DMS114 treated with DMSO at 0.1 percent for 48 hours (cell line): ENCODE measurements at regions not wholly inside any gene's neighbourhood (a gene's known extent, or its start where the extent isn't known, plus 50 kb on each side); places are given as distances from the start of the nearest gene placed in this dataset.

Source experiments
- DNase-seq: peaks from one replicate; lab custom pipeline; 2025; ENCODE audit not compliant: unreplicated experiment; lab: John Stamatoyannopoulos, UW

DNA sequence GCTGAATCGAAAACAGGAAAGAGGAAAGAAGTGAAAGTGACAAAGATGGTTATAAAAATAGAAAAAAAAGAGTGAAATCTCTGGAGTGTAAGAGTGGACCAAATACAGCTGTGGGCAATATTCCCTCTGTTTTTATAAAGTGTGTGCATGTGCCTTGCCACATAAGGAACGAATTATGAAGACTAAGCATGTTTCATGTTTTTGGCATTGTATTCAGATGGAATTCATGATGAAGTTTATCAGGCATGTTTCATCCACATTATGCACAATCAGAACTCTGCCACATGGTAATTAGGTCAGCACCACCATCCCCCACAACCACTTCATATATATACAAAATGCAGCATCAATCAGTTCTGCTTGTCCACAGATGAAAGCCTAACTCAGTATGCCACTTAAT is 348.0 kb downstream of the ZNF608 start:
- DNase-seq, result no peak

DNA sequence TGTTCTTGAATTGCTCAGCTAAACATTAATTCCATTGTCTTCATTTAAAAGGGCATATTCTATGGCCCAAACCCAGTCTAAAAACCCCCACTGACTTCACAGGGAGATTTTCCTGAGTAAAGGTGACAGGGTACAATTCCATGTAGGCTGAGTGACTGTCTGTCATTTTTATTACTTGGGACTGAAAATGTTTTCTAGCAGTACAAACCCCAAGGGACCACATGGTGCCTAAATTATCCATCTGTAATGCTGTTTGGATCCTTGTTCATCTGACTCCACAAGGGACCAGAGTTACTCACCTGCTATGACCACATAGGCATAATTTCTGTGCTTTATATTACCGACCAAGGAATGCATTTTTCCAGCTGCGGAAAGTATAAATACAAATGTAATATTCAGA is 349.1 kb downstream of the ZNF608 start:
- no peak for DNase-seq

- no peak for DNase-seq
Measured at GRCh38 chr5:124395926-124396325, 350.5 kb downstream of the ZNF608 start.

DNA sequence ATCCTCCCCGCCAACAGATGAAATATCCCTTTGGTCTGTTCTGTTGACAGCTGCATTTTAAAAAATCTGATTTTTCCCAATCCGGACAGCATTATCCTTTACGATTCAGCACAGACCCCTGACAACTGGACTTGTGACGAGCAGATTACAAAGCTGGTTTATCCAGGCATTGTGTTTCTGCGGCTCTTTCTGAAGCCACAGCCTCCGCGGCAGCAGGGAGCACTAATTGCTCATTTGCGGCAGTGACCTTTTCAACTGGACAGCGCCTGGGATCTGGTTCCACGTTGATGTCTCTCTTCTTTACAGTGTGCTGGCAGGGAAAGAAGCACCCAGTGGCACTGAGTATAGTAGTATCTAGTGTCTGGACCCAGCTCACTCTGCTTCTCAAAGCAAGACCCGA is 351.2 kb downstream of the ZNF608 start:
- no peak for DNase-seq

DNA sequence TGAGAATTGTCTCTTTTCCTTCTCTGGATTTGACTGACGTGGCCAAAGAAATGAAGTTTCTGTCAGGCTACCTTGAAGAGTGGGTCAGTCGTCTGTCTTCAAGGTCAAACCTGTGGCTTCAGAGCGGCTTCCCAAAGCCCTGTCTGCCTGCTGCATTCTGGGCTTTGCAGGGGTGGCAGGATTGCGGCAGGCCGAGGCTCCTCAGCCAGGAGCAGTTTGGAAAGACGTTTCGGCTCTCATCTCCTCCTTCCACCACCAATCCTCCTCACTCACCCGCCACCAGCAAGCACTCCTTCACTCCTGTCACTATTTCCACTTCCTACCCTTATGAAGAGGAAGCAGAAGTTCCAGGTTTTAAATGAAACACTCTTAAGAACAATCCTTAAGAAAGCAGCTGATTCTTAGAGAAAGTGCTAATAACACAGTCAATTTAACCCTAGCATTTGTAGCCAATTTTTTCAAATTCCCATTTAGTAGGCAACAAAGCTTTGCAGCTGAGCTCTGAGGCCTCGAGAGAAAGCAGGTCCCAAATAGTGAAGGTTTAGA is 351.7 kb downstream of the ZNF608 start:
- DNase-seq, result no peak

DNA sequence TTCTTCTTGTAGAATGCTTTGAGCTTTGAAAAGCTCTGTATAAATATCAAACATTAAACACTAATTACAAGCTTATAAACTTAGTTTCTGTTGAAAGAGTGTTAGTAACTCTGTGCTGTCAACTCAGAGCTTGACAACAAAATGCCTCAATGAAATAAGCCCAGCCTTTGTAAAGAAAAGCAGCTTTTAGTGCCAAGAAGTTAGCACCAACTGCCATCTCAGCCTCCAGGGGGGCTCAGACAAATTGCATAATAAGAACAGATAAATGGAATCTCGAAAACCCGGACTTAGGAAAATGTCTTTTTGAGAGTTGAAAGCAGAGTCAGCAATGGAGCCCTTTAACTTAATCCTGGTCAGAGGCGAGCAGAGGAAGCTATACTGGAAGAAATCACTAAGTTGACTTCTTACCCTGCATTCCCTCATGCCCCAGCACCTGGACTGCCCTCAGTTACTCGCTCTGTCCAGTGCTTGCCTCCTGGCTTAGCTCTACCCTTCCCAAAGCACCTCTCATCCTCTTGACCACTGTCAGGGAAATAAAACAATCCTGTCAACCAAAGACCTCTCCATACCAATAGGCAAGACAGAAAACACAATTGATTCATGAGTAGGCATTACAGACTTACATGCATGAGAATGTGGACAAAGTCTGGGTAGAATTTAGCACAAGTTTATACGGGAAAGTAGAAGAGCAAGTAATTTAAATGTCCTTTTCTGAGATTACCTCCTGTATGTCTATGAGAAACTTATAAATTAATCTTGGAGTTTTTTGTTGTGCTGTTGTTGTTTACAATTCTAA is 352.7 kb downstream of the ZNF608 start:
- no peak for DNase-seq

DNA sequence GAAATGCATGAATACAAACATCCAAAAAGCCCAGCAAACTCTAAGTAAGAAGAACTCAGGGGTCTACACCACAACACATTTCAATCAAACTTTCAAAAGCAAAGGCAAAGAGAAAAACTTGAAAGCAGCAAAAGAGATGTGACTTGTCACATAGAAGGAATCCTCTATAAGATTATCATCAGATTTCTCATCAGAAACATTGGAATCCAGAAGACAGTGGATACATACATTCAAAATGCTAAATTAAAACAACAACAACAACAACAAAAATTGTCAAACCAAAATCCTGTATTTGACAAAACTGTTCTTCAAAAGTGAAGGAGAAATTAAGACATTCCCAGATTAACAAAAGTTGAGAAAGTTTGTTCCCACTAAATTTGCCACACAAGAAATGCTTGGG is 362.7 kb downstream of the ZNF608 start:
- DNase-seq, result no peak

GRCh38 chr5:124377386-124377785 is 369.1 kb downstream of the ZNF608 start:
- DNase-seq, result no peak

DNA sequence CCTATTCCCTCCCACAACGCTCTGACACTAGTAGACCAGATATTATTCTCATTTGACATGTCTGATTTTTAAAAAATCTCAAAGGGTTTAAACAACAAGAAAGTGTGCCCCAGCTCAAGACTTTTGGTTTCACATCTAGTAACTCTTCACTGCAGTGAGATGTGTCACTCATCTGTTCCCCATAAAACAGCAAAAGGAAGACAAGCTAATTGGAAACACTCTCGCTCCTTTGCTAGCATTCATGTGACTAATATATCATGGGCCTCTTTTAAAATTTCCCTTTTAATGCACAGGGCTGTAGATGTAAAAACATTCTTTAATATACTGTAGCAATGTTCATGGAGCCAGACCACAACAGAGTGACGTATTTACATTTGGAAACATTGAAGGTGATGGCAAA is 372.6 kb downstream of the ZNF608 start:
- no peak for DNase-seq

DNA sequence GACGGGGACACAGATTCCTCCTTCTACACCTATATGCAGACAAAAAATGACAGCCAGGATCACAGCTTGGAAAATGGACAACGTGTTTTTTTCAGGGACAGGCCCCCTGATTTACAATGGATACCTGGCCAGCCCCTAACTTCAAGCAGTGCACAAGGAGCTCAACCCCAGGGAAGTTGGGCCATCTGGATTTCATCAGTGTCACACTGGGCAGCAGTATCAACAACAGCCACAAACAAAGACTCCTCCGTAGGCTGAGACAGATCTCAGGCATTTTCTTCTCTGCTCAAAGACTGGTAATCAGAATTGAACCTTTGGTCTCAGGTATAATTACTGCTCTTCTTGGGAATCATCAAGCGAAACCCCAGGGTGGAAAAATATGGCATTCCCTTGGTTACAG is 374.0 kb downstream of the ZNF608 start:
- DNase-seq, result no peak

- DNase-seq, result no peak
Measured at GRCh38 chr5:124371111-124371706, 375.2 kb downstream of the ZNF608 start.

DNA sequence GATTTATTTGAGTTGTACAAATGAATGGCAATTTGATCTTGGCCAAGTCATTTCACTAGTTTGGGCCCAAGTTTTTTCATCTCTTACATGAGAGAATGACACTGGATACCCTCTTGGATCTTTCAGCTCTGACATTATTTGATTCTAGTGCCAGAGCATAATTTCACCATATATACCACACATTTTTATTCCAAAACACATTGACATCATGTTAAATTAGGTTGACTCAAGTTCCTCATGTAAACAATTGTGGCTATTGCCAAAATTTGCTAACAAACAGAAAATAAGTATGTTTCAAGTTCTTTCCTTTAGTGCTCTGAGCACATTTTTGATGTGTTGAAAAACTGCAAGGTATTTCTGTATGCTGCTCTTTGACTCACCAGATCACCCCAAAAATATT is 375.8 kb downstream of the ZNF608 start:
- no peak for DNase-seq

- no peak for DNase-seq
Measured at GRCh38 chr5:124365361-124365801, 381.1 kb downstream of the ZNF608 start.

DNA sequence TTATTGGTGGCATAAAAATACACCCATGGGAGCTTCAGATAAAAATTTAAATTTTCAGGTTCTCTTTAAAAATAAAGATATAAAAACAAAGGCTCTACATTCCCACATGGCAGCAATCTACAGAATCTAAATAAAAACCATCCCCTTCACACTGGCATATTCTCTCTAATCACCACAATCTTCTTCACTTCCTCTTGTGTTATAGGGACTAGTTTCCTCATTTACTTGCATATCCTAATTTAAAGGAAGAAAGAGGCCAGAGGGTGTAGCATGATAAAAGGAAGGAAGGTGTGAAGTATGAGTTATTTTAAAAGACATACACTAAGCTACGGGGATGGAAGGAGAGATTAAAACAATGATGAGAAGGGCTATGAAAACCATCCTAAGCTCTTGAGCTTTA is 390.5 kb downstream of the ZNF608 start:
- no peak for DNase-seq

DNA sequence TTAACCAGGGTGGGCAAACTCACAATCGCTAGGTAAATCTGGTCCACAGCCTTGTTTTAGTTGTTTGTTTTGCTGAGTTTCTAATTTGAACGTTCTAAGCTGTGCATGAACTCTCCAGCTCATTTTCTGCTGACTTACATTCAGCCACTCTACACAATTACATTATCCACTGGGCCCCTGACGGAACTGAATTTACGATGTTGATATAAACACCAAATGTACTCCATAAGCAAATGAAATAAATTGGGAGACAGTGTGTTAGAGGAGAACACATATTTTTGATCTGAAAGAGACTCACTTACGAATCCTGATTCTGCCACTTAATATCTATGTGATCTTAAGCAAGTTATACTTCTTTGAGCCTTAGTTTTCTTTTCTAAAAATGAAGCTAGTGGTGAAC is 393.4 kb downstream of the ZNF608 start:
- no peak for DNase-seq

DNA sequence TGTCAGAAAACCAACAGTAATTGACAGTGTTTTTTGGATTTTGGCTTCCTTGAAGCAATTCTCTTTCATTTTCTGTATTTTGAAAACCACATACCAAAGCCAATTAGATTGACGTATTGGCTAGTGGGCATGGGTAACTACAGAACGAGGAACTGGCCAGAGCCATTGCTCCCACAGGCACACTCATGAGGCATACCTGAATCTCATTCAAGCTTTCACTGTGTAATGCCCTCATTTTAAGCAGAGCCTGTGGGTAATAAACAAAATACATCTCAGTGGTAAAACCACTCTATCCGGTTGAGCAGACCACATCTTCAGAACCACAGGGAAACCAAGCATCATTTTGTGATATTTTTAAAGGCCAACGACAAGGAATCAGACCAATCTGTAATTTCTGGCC is 394.1 kb downstream of the ZNF608 start:
- DNase-seq, result no peak

- no peak for DNase-seq
Measured at GRCh38 chr5:124349931-124350330, 396.5 kb downstream of the ZNF608 start.

DNA sequence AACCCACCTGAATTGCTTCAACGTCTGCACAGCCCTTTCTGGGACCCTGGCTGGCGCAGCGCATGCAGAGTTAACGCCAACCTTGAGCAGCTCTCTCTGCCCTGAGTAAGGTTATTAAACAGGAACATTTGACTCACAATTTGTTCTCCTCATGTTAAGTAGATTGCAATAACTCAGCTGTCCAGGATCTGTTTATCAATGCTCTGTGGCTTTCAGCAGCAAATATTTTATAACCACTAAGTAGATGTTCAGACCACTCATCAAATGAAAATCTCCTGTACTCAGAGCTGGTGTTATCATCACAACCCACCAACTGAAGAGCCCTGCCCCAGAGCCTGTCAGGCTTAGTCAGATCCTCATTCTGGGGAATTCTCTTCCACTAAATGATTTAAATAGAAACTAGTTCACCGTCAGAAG is 403.0 kb downstream of the ZNF608 start:
- DNase-seq, result no peak

DNA sequence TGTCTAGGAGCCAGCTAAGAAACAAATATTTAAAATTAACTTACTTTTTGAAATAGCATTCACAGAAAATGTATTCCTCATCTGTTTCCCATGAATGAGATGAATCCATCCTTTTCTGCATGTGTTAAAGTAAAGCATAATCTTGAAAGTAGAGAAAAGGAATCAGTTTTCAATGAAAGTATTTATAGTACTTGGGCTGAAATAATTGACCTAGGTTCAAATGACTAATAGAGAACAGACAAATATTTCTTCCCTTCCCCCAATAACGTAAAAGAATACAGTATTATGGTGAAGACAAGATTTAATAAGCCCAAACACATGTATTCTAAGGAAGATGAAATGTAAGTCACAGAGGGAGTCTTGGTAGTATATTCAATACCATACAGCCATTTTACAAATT is 403.5 kb downstream of the ZNF608 start:
- DNase-seq, result no peak

DNA sequence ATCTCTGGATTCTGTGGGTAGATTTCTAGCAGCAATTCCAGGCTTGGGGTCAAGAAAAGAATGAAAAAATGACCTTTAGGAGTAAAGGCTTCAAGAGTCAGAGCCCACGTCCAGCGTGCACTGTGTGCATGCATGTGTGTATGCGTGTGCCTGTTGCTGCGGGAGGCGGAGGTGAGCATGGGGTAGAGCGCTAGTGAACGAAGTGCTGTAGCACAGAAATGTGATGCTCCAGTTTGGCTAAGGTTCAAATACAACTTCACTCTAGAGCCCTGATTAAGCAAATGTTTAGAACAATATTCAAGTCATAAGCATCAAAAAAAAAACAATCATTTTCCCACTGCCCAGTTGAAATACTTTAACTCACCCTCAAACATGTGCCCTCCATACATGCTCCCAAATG is 403.9 kb downstream of the ZNF608 start:
- DNase-seq, result no peak

DNA sequence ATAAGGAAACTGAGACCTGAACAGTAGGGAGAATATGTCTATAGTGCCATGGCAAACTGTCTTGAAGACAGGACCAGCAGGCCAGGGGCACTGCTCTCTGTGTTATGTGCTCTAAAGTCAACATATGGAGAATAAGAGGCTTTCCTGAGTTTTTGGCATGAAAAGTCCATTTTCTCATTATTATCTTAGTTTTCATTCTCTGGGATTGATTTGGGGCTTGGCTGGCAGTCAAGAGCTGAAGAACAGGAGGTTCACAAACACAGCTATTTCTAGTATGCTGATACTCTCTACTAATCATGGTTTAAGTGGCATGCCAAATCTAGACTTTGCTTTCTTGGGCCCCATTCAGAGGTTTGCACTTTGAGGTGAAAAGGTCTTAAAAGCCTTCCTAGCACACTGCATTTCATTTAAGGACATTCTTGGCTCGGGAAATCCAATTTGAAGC is 404.4 kb downstream of the ZNF608 start:
- no peak for DNase-seq

DNA sequence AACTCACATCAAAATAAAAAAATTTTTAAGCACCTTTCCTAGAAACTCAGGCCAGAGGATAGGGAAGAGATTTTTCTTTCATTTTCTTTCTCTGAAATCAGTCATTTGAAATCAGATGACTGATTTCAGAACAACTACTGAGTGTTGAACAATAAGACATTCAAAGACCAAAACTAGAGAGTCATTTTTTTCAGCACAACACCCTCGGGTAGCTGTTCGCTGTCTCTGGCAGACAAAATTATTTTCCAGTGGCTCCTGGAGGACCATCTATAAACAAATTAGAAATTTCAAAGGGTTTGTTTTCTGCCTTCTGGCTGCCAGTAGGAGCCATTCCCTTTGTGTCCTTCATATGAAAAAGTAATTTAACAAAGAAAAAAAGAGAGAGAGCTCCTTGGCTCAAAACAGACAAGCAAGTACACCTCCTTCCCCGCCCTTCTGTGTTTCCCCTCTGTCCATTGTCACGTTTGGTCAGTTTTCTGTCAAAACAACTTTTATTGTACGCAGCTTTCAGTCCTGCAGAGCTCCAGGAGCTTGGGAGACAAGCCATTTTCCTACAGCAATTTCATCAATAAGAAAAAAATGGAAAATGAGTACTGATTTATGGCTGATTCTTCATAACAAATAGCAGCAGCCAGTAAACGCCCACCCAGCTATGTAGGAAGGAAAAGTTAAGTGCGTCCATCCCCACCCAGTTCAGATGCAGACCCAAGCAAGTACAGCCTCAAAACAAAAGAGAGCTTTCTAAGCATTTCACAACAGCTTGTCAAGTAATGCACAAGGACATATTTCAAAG is 405.2 kb downstream of the ZNF608 start:
- no peak for DNase-seq
